ENCODE measurements at regions not wholly inside any gene's neighbourhood (a gene's known extent, or its start where the extent isn't known, plus 50 kb on each side); places are given as distances from the start of the nearest gene placed in this dataset.

GRCh38 chr1:5396593-5396992 is 595.6 kb downstream of the NPHP4 start:
- in situ Hi-C loops (cut with MboI; ENCODE audit: low sequenced_read_pairs): no loop called here

GRCh38 chr1:5394111-5394510 is 598.1 kb downstream of the NPHP4 start:
- in situ Hi-C loops (cut with MboI; ENCODE audit: low sequenced_read_pairs): no loop called here

- in situ Hi-C loops (cut with MboI; ENCODE audit: low sequenced_read_pairs): no loop called here
Measured at GRCh38 chr1:5393603-5394002, 598.6 kb downstream of the NPHP4 start.

- in situ Hi-C loops (cut with MboI; ENCODE audit: low sequenced_read_pairs): no loop called here
Measured at GRCh38 chr1:5393146-5393545, 599.1 kb downstream of the NPHP4 start.

- in situ Hi-C loops (cut with MboI; ENCODE audit: low sequenced_read_pairs): no loop called here
Measured at GRCh38 chr1:5391725-5392124, 600.5 kb downstream of the NPHP4 start.

- in situ Hi-C loops (cut with MboI; ENCODE audit: low sequenced_read_pairs): no loop called here
Measured at GRCh38 chr1:5390504-5390903, 601.7 kb downstream of the NPHP4 start.

GRCh38 chr1:5389101-5389885 is 602.9 kb downstream of the NPHP4 start:
- in situ Hi-C loops (cut with MboI; ENCODE audit: low sequenced_read_pairs): no loop called here

- in situ Hi-C loops (cut with MboI; ENCODE audit: low sequenced_read_pairs): no loop called here
Measured at GRCh38 chr1:5388622-5389021, 603.6 kb downstream of the NPHP4 start.

GRCh38 chr1:5386371-5386770 is 605.9 kb downstream of the NPHP4 start:
- in situ Hi-C loops (cut with MboI; ENCODE audit: low sequenced_read_pairs): no loop called here

- in situ Hi-C loops (cut with MboI; ENCODE audit: low sequenced_read_pairs): no loop called here
Measured at GRCh38 chr1:5385956-5386355, 606.3 kb downstream of the NPHP4 start.

- in situ Hi-C loops (cut with MboI; ENCODE audit: low sequenced_read_pairs): no loop called here
Measured at GRCh38 chr1:5385096-5385799, 607.0 kb downstream of the NPHP4 start.

GRCh38 chr1:5381491-5381890 is 610.7 kb downstream of the NPHP4 start:
- in situ Hi-C loops (cut with MboI; ENCODE audit: low sequenced_read_pairs): no loop called here

- in situ Hi-C loops (cut with MboI; ENCODE audit: low sequenced_read_pairs): no loop called here
Measured at GRCh38 chr1:5379176-5379759, 613.0 kb downstream of the NPHP4 start.

GRCh38 chr1:5376538-5377247 is 615.5 kb downstream of the NPHP4 start:
- in situ Hi-C loops (cut with MboI; ENCODE audit: low sequenced_read_pairs): no loop called here

- in situ Hi-C loops (cut with MboI; ENCODE audit: low sequenced_read_pairs): no loop called here
Measured at GRCh38 chr1:5375481-5375880, 616.7 kb downstream of the NPHP4 start.

GRCh38 chr1:5374192-5374591 is 618.0 kb downstream of the NPHP4 start:
- in situ Hi-C loops (cut with MboI; ENCODE audit: low sequenced_read_pairs): no loop called here

GRCh38 chr1:5373281-5373680 is 618.9 kb downstream of the NPHP4 start:
- in situ Hi-C loops (cut with MboI; ENCODE audit: low sequenced_read_pairs): no loop called here

GRCh38 chr1:5371270-5371669 is 621.0 kb downstream of the NPHP4 start:
- in situ Hi-C loops (cut with MboI; ENCODE audit: low sequenced_read_pairs): no loop called here

GRCh38 chr1:5370311-5370710 is 621.9 kb downstream of the NPHP4 start:
- in situ Hi-C loops (cut with MboI; ENCODE audit: low sequenced_read_pairs): no loop called here

GRCh38 chr1:5369223-5369622 is 623.0 kb downstream of the NPHP4 start:
- in situ Hi-C loops (cut with MboI; ENCODE audit: low sequenced_read_pairs): no loop called here

- in situ Hi-C loops (cut with MboI; ENCODE audit: low sequenced_read_pairs): no loop called here
Measured at GRCh38 chr1:5368201-5368600, 624.0 kb downstream of the NPHP4 start.

Data from HL-60/S4 (cell line).